ENCODE measurements at regions not wholly inside any gene's neighbourhood (a gene's known extent, or its start where the extent isn't known, plus 50 kb on each side); places are given as distances from the start of the nearest gene placed in this dataset.

GRCh38 chr14:22449600-22449905 lies 139.5 kb downstream of the DAD1 start:
- TF ChIP-seq TAF1 (IDR thresholded peaks at IDR 0.05; ENCODE audit: low read depth) (no peak), CEBPB (IDR thresholded peaks at IDR 0.05) (no peak), RAD21 (IDR thresholded peaks at IDR 0.05; ENCODE audit: low read depth) (no peak), TCF12 (IDR thresholded peaks at IDR 0.05; ENCODE audit: low read depth) (no peak)
- TF ChIP-seq, protein P1, sequence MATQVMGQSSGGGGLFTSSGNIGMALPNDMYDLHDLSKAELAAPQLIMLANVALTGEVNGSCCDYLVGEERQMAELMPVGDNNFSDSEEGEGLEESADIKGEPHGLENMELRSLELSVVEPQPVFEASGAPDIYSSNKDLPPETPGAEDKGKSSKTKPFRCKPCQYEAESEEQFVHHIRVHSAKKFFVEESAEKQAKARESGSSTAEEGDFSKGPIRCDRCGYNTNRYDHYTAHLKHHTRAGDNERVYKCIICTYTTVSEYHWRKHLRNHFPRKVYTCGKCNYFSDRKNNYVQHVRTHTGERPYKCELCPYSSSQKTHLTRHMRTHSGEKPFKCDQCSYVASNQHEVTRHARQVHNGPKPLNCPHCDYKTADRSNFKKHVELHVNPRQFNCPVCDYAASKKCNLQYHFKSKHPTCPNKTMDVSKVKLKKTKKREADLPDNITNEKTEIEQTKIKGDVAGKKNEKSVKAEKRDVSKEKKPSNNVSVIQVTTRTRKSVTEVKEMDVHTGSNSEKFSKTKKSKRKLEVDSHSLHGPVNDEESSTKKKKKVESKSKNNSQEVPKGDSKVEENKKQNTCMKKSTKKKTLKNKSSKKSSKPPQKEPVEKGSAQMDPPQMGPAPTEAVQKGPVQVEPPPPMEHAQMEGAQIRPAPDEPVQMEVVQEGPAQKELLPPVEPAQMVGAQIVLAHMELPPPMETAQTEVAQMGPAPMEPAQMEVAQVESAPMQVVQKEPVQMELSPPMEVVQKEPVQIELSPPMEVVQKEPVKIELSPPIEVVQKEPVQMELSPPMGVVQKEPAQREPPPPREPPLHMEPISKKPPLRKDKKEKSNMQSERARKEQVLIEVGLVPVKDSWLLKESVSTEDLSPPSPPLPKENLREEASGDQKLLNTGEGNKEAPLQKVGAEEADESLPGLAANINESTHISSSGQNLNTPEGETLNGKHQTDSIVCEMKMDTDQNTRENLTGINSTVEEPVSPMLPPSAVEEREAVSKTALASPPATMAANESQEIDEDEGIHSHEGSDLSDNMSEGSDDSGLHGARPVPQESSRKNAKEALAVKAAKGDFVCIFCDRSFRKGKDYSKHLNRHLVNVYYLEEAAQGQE (IDR thresholded peaks at IDR 0.05; ENCODE audit: low read depth) = no peak
